HG02943 (cell line): ENCODE measurements at regions not wholly inside any gene's neighbourhood (a gene's known extent, or its start where the extent isn't known, plus 50 kb on each side); places are given as distances from the start of the nearest gene placed in this dataset.

Experiments
- ATAC-seq: cut with Tn5 transposase; IDR thresholded peaks from one replicate; pipeline ENCODE4 v1.9.1; 2021; ENCODE audit warnings: mild to moderate bottlenecking, low read depth, moderate library complexity; ENCODE audit not compliant: unreplicated experiment

DNA sequence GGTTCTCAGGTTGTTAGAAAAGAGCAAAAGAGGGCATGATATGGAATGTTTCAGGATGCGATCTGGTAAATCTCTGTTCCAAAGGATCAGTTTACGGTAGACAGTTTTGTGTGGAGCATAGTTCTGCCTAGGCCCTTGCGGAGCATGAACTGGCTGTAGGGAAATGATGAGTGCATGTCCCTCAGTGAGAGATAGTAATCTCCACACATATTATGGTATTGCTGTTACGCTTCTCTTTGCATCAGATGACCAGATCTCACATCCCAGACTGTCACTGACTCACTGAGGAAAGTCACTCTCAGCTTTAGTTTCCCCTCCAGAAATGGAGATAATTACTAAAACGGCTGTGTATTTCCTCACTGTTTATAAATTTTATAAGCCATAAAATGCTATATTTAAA, 836.0 kb downstream of the JRKL start:
- ATAC-seq: no peak

DNA sequence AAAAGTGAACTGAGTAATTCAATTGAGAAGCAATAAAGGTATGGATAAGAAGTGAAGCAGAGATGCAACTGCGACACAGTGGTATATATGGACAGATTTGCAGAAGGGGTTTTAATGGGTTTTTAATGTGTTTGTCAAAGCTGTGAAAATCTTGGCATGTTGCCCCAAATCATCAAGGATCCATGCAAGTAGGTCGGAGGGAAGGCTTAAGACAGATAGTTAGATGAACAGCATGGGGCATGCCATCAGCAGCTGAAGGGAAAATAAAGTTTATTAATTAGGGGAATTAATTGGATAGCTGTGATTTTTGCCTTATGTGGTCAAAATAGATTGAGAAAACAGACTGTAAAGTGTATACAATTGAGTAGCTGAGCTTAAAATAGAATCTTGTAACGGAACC, 840.1 kb downstream of the JRKL start:
- ATAC-seq: no peak

DNA sequence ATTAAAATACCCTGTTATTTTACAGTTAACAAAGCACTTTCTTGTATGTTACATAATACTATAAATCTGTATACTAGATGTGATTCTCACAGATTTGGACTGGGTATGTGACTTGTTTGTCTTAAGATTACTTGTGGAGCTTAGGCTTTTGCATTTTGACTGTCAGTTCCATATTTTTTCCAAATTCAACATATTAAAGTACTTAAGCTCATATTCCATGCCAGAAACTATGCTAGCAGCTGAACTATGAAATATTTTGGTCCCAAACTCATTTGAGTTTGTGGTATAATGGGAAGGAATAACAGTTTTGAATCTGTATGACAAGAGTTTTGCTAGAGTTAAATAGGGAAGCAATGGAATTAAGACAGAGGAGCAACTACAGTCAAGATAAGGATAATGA, 841.4 kb downstream of the JRKL start:
- ATAC-seq: no peak

DNA sequence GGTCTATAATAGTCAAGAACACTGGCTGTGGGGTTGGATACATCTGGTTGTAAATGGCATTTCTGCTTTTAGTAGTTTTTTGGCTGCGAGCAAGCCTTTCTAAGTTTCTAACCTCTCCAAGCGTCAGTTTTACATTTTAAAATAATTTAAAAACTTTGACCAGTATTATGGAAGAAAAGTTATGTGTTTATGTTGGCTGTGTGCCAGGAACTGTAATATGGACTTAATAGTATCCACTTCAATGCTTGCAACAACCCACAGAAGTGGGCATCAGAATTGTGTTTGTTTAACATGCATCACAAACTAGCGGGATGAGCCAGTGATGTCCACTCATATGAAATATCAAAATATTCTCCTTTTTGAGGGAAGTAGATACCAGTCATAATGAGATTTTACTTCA, 844.2 kb downstream of the JRKL start:
- no peak for ATAC-seq

DNA sequence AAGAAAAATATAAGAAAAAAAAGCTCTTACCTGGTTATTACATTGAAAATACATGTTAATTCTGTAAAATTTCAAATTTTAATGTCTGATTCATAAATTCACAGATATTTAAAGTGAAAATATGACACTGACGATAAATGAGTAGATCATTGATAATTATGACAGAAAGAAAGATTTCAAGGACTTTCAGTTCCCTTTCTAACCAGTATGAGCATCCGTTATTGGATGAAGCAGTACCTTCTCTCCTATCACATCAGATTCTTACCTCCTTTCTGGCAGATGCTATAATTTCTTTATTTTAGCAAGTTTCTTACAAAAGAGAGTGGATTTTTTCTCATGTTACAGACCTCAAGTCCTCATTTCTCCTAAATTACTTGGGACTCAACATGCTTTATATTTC, 847.3 kb downstream of the JRKL start:
- ATAC-seq: no peak

DNA sequence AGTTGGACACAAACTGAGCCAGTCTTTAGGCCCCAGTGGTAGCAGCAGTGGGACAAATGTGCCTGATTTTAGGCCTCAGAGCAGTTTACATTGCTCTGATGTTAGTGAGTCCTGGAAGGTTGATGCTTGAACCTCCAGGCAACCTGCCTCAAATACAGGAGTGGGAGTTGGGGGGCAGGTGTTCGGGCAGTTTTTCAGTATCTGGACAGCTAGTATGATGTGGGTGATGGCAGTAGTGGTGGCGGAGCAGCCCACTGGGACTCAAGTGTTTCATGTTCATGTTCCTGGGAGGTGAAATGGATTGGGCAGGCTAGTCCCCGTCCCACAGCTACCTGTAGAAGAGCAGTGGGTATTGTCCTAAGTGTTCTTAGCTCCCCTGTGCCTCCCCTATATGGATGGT, 857.8 kb downstream of the JRKL start:
- ATAC-seq: no peak

DNA sequence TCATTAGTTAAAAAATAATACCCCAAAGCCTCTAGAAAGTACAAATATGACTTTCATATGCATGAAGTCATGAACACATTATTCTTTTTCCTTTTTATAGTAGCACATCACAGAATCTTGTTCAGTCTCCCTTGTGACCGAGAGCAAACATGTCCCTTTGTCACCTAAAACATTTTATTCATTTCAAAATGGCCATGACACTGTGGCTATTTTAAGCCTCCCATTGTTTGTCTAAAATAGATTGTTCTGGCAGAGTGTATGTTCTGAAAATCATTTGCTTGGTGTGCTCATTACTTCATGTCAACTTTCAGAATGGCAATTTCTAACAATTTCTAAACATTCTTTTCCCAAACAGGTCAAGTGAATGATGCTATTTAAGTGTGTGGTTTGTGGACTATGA, 865.0 kb downstream of the JRKL start:
- no peak for ATAC-seq

DNA sequence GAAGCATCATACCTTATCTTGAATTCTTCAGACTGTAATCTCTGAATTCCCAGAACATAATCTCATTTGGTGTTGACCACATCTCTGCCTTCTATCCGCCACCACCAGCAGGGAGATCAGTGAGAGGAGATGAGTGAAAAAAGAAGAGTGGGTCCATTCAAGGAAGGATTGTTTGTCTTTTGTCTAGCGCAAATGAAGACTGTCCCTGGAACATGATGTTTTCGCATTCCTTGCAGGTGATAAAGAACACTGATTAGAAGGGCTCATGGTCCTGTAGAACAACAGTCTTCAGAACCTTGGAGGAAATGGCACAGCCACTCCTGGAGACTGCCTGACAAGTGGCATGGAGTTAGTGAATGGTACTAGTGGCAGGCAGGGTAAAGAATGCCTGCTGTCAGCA, 869.6 kb downstream of the JRKL start:
- ATAC-seq: no peak

DNA sequence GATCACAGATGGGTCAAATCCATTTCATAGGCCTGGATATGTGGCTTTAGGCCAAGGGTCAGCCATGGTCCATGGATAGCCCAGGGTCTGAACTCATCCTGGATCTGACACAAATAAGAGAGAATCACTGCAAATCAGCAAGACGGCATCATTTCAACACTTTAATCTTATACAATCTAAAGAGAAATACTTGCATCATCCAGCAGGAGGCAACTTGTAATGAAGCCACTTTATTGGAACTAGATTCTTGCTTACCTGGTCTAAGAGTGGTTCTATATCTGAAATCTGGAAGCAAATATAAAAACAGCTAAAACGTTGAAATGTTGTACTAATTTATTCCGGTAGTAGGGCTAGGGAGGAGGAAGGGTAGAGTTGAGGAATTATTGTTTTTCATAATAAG, 870.1 kb downstream of the JRKL start:
- no peak for ATAC-seq

DNA sequence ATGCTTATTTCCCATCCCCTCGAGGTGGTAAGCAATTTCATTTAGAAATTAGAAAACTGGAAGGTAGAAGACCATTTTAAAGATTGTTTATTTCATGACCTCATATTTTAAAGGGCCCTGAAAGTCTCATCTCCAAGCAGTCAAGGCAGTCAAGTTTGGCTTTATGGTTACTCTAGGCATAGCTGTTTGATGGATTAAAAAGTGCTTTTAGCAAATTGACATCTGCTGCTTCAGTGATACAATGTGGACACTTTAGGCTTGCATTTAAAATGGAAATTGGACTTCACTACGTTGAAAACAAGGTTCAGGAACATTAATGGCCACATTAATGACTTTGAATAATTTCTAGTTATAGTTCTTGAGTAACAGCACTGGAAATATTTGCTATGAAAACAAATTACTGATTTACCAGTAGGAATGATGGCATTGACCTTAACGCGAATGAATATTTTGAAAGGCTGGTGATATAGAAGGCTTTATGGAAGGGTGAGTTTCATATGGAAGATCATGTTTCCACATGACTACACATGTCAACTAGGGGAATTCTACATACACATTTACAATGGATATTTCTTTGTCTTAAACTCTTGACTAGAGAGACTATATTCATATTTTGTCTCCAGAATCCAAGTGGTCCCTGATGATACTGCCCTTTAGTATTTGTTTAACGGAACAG, 873.5 kb downstream of the JRKL start:
- ATAC-seq: no peak

DNA sequence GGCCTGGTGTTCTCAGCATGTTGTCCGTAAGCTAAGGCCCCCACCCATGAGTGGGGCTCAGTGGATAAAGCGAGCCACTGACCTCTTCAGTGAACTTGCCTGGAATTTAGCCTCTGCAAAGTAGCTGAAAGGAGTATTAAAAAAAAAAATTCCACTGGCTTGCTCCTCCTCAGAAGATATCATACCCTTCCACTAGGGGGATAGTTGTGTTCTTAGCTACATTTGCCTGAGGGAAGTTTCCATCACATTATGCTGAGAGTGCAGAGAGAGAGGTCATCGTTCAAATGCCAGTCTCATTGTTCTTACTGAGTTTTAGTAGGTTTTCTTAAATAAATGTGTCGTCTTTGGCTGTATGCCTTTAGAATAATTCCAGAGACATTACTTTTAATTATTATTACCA, 879.7 kb downstream of the JRKL start:
- ATAC-seq: no peak

DNA sequence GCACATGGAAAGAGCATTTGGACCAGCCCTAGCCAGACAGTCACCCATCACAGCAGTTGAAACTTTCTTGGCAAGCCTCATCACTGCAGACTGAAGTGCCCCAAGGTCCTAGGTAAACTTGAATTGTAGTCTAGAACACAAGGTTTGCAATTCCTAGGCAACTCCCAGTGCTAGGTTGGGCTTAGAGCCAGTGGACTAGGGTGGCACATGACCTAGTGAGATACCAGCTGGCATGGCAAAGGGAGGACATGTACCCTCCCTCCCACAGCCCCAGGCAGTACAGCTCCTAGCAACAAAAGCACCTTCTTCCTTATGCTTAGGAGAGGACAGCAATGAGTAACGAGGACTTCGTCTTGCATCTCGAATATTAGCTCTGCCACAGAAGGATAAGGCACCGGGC, 889.5 kb downstream of the JRKL start:
- no peak for ATAC-seq

DNA sequence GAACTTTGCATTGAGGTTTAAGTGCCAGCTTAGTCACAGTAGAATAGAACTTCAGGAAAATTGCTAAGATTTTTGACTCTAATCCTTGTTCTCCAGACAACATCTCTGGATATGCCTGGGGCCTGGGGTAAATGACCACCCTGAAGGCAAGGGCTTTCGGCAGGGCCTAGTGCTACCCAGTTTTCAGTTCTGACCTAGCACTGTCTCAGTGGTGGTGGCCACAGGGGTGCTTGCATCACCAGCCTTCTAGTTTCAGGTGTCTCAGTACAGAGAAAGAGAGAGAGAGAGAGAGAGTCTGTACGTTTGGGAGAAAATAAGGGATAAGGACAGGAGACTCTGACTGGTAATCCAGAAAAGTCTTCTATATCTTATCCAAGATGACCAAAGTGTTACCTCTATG, 890.5 kb downstream of the JRKL start:
- ATAC-seq: no peak

DNA sequence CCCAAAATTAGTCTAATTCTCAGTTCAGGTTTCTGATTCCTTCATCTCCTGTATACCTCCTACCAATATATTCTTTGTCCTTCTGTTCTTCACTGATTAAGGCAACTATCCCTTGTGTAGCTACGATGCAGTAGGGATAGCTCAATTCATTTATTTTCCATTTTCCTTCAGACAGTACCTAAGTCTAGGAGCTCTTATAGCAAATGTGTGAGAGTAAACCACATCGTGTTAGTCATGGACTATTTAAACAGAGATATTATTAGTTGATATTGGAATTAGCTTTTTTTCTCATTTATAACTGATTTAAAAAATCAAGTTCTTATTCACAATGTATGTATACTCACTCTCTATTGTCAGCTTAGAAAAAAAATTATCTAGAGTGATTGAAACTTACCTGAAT, 900.0 kb downstream of the JRKL start:
- no peak for ATAC-seq

DNA sequence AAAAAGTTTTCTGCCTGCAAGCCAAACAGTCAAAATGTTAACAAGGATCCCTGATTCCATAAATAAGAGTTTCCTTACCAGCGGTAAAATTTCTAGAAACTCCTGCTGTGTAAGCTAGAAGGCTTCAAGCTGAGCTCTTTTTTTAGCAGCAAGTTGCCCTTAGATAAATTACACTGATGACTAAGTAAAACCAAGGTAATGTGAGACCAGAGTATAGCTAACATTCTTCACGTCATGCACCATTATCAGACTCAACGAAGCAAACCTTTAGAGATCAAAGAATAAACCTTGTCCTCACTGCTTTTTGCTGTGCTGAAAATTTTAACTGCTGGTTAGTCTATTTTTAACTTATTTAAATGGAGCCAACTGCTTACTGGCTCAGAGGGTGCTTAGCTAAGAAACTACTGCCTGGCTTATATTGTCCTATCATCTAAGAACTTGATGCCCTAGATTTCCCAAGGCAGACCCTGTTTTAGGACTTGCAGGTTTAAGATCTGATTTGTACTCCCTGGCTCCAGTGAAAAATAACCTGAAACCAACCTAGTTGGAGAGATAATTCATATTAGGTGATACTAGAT, 900.7 kb downstream of the JRKL start:
- ATAC-seq: no peak

DNA sequence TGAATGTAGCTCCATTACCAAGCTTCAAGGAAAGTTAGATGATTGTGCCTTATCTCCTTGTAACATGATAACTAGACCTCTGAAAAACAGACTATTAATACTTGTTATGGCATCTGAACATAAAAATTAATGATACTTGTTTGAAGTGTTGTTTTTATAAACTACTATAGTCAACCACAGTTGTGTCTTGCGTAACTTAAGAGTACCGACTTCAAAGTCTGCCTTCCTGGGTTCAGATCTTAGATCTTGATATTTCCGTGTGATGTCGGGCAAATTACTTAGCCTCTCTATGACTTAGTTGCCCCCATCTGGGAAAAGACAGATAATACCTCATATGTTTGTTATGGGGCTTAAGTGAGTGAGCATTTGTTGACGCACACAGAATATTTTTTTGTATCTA, 906.5 kb downstream of the JRKL start:
- ATAC-seq: no peak

DNA sequence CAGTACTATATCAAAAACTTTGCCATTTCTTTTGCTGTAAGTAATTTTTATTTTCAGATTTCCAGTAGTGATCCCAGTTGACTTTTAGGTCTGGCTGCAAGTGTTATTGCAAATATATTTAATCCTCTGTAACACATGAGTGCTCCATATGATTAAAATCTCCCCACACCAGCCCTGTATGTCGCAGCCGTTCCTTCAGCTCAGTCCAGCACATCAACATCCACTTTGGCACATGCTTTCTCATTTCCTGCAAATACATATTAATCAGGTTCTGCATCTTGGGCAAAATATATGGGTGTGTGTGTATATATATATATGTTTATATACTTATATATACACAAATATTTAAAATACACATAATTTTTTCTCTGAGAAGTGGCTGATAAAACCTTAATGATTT, 919.5 kb downstream of the JRKL start:
- ATAC-seq: no peak

DNA sequence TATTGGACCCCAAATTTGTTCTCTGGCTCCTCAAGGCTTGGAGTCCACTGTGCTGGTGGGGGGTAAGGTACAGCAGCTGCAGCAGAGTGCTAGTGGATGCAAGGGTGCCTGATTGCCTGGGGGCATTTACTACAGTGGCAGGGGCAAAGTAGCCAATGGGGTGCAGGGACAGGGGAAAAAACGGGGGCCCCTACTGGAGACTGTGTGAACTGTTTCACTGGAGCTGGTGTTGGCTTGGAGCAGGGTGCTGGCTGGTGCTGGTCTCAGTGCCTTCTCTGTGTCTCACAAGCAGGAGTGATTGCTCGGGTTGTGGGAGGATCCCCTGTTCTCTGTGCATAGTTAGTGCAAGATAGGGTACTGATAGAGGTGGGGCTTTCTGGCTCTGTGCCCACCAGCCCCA, 935.9 kb downstream of the JRKL start:
- ATAC-seq: no peak

DNA sequence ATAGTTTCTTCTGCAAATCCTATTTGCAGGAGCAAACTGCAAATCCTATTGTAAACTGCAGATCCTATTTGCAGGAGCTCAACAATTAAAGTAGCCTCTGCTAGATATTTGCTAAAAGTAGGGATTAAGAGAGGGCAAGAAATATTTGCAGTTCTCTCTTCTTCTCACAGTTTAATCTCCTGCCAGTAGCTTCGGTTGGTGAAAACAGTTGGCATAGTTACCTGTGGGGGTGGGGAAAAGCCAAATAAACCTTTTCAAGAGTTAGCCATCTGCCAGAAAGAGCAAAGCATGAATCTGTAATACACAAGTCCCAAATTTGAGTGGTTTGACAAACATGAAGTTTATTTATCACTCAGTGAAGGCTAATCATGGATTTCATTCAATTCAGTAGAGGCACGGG, 942.5 kb downstream of the JRKL start:
- ATAC-seq: no peak

DNA sequence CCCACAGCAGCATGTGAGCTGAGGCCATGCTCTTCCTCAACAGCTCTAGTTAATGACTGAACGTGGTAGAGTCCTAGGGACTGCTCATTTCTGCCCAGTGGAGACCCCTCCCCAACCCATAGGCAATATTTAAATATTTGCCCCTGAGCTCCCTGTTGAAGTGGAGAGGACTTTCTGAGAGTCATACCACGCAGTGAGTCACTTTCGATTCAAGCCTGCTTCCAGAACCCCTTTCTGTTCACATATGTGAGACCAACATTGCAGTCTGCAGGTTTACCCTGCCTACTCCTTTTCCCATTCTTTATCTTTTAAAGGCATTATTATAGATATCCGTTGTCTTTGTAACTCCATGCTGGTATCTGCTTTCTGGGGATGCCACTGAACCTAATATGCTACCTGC, 946.3 kb downstream of the JRKL start:
- ATAC-seq: no peak

DNA sequence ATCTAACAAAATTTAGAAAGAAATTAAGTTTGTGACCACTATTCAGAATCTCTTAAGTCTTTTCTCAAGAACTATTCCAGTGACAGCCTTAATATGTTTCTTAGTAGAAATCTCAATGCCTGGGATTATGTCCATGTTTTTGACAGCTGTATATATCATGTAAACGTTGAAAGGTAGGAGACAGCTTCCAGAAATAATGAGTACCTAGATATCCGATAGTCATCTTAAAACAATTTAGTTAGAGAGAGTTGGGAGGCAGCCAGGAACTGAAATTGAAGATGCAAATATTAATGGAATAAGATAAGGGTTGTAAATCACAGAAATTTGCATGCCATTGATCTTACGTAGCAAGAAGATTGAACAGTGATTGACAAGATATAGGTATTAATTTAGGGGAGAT, 955.2 kb downstream of the JRKL start:
- ATAC-seq: no peak

DNA sequence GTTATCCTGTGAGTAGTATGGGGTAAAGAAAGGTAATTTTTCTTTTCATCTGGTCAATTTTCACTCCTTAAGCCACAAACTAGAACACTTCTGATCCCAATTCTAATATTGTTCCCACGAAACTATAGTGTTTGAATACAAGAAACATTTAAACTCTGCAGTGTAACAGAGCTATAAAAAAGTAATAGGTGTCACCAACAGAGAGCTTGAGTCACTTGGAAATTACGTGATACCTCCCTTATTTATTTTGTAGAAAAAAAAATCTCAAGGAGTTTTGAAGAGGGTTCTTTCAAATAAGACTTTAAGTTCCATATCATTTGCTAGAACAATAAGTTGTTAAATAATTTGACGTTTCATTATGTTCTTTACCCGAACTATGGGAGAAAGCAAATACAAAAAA, 959.4 kb downstream of the JRKL start:
- ATAC-seq: no peak

DNA sequence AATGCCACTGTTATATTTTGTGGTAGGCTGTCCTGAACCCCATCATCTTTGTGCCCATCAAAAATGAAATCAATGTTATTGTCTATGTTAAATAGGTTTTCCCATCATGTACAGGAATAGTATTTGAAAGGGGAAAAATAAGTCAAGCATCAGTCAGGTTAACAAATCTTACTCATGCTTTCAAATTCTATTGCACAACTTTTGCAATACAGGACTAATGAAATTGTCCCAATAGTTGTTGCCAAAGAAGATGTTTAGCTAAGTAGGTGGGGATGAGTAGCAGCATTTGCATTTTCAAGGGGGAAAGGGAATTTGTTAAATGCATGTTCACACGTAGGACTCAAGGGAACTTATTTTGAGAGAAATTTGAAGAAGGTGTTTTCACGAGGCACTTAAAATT, 962.1 kb downstream of the JRKL start:
- ATAC-seq: no peak
